Activated T-cell treated with anti-CD3 and anti-CD28 coated beads, Interleukin-2, amount 50 U/mL, for 4 hours (primary cell): ENCODE measurements at regions not wholly inside any gene's neighbourhood (a gene's known extent, or its start where the extent isn't known, plus 50 kb on each side); places are given as distances from the start of the nearest gene placed in this dataset.

Experiments
- ATAC-seq, 2 donors: fragments of 200-7000 bp; cut with Tn5 transposase; one replicate each; pipeline ENCODE4 v1.10.0; 2021
- DNase-seq: peaks from one replicate; pipeline ENCODE4 v3.0.0-alpha.2; 2020
- H3K27me3 Mint-ChIP-seq: one replicate; pipeline ENCODE4 v1.8.0; 2021; ENCODE audit warnings: low read depth, mixed read lengths
- H3K36me3 Mint-ChIP-seq: one replicate; pipeline ENCODE4 v1.8.0; 2022; ENCODE audit warnings: mixed read lengths; ENCODE audit not compliant: insufficient read depth
- H3K4me1 Mint-ChIP-seq: one replicate; pipeline ENCODE4 v1.8.0; 2021; ENCODE audit warnings: low read depth, mixed read lengths
- H3K4me3 Mint-ChIP-seq: one replicate; pipeline ENCODE4 v1.8.0; 2021; ENCODE audit warnings: mild to moderate bottlenecking, moderate library complexity, mixed read lengths
- H3K9me3 Mint-ChIP-seq: one replicate; pipeline ENCODE4 v1.8.0; 2021; ENCODE audit warnings: mixed read lengths

- no peaks in the 10 kb centered on the region for H3K4me1 Mint-ChIP-seq
- peaks cover 7% of the 10 kb centered on the region for H3K9me3 Mint-ChIP-seq
- H3K27me3 Mint-ChIP-seq, result peaks cover 13% of the 10 kb centered on the region
- H3K4me3 Mint-ChIP-seq, result no peak overlapping the region
- ATAC-seq, result peak in 1 of 2 donors; percentile 57
- DNase-seq, result peak; percentile 40
- H3K36me3 Mint-ChIP-seq, result no peaks in the 10 kb centered on the region
These were observed 89.6 kb upstream of the NPAS2 start for GRCh38 chr2:100730290-100730868.

- H3K27me3 Mint-ChIP-seq, result peaks cover 13% of the 10 kb centered on the region
- H3K4me1 Mint-ChIP-seq, result no peaks in the 10 kb centered on the region
- no peaks in the 10 kb centered on the region for H3K36me3 Mint-ChIP-seq
- H3K4me3 Mint-ChIP-seq, result no peak overlapping the region
- peaks cover 7% of the 10 kb centered on the region for H3K9me3 Mint-ChIP-seq
- DNase-seq (no peak), ATAC-seq (no peak)
These were observed 88.4 kb upstream of the NPAS2 start for GRCh38 chr2:100731535-100731981.

- ATAC-seq (no peak), DNase-seq (no peak)
- Mint-ChIP-seq H3K4me1 (no peaks in the 10 kb centered on the region), H3K27me3 (peaks cover 11% of the 10 kb centered on the region), H3K4me3 (no peak overlapping the region), H3K36me3 (no peaks in the 10 kb centered on the region), H3K9me3 (peaks cover 7% of the 10 kb centered on the region)
These were observed 86.3 kb upstream of the NPAS2 start for GRCh38 chr2:100733391-100734187.

- H3K27me3 Mint-ChIP-seq, result peaks cover 8% of the 10 kb centered on the region
- no peak for ATAC-seq
- H3K36me3 Mint-ChIP-seq, result no peaks in the 10 kb centered on the region
- no peak overlapping the region for H3K4me3 Mint-ChIP-seq
- no peaks in the 10 kb centered on the region for H3K4me1 Mint-ChIP-seq
- no peak for DNase-seq
- H3K9me3 Mint-ChIP-seq, result no peaks in the 10 kb centered on the region
These were observed 83.6 kb upstream of the NPAS2 start for GRCh38 chr2:100736121-100736915.

GRCh38 chr2:100739735-100740432 lies 80.1 kb upstream of the NPAS2 start:
- Mint-ChIP-seq H3K4me1 (no peaks in the 10 kb centered on the region), H3K4me3 (no peak overlapping the region), H3K27me3 (peaks cover 7% of the 10 kb centered on the region), H3K9me3 (no peaks in the 10 kb centered on the region), H3K36me3 (no peaks in the 10 kb centered on the region)
- DNase-seq (no peak), ATAC-seq (no peak)

- H3K36me3 Mint-ChIP-seq, result no peaks in the 10 kb centered on the region
- peaks cover 9% of the 10 kb centered on the region for H3K27me3 Mint-ChIP-seq
- ATAC-seq, result no peak
These were observed 78.1 kb upstream of the NPAS2 start for GRCh38 chr2:100741880-100742276.

GRCh38 chr2:100742277-100743254 lies 77.4 kb upstream of the NPAS2 start:
- ATAC-seq, result no peak
- no peaks in the 10 kb centered on the region for H3K36me3 Mint-ChIP-seq
- H3K4me3 Mint-ChIP-seq, result no peak overlapping the region
- H3K27me3 Mint-ChIP-seq, result peaks cover 9% of the 10 kb centered on the region
- no peaks in the 10 kb centered on the region for H3K9me3 Mint-ChIP-seq
- H3K4me1 Mint-ChIP-seq, result no peaks in the 10 kb centered on the region
- DNase-seq, result no peak

More at GRCh38 chr2:100741880-100742276, 78.1 kb upstream of the NPAS2 start:
- Mint-ChIP-seq H3K4me1 (no peaks in the 10 kb centered on the region), H3K9me3 (no peaks in the 10 kb centered on the region), H3K4me3 (no peak overlapping the region)
- no peak for DNase-seq

GRCh38 chr2:100743741-100744140 lies 76.2 kb upstream of the NPAS2 start:
- Mint-ChIP-seq H3K27me3 (peaks cover 9% of the 10 kb centered on the region), H3K4me1 (no peaks in the 10 kb centered on the region), H3K4me3 (no peak overlapping the region), H3K9me3 (no peaks in the 10 kb centered on the region), H3K36me3 (no peaks in the 10 kb centered on the region)
- ATAC-seq (no peak), DNase-seq (no peak)

- H3K36me3 Mint-ChIP-seq, result no peaks in the 10 kb centered on the region
- H3K4me3 Mint-ChIP-seq, result no peak overlapping the region
- H3K4me1 Mint-ChIP-seq, result no peaks in the 10 kb centered on the region
- DNase-seq (no peak), ATAC-seq (no peak)
- H3K9me3 Mint-ChIP-seq, result no peaks in the 10 kb centered on the region
- peaks cover 12% of the 10 kb centered on the region for H3K27me3 Mint-ChIP-seq
These were observed 75.8 kb upstream of the NPAS2 start for GRCh38 chr2:100744184-100744583.

- Mint-ChIP-seq H3K4me1 (no peaks in the 10 kb centered on the region), H3K36me3 (no peaks in the 10 kb centered on the region), H3K27me3 (peaks cover 12% of the 10 kb centered on the region), H3K4me3 (no peak overlapping the region), H3K9me3 (no peaks in the 10 kb centered on the region)
- DNase-seq, result no peak
- ATAC-seq, result no peak
These were observed 75.3 kb upstream of the NPAS2 start for GRCh38 chr2:100744589-100744988.

- no peaks in the 10 kb centered on the region for H3K4me1 Mint-ChIP-seq
- no peaks in the 10 kb centered on the region for H3K36me3 Mint-ChIP-seq
- no peaks in the 10 kb centered on the region for H3K9me3 Mint-ChIP-seq
- ATAC-seq, result no peak
- H3K27me3 Mint-ChIP-seq, result peaks cover 12% of the 10 kb centered on the region
- no peak overlapping the region for H3K4me3 Mint-ChIP-seq
- DNase-seq, result no peak
These were observed 74.3 kb upstream of the NPAS2 start for GRCh38 chr2:100745604-100746003.

GRCh38 chr2:100747551-100747950 lies 72.4 kb upstream of the NPAS2 start:
- H3K4me3 Mint-ChIP-seq, result no peak overlapping the region
- no peaks in the 10 kb centered on the region for H3K9me3 Mint-ChIP-seq
- H3K36me3 Mint-ChIP-seq, result no peaks in the 10 kb centered on the region
- no peaks in the 10 kb centered on the region for H3K4me1 Mint-ChIP-seq
- H3K27me3 Mint-ChIP-seq, result peaks cover 9% of the 10 kb centered on the region
- no peak for DNase-seq
- ATAC-seq, result no peak

- no peaks in the 10 kb centered on the region for H3K36me3 Mint-ChIP-seq
- peaks cover 2% of the 10 kb centered on the region for H3K4me1 Mint-ChIP-seq
- DNase-seq, result no peak
- peaks cover 9% of the 10 kb centered on the region for H3K27me3 Mint-ChIP-seq
- H3K9me3 Mint-ChIP-seq, result no peaks in the 10 kb centered on the region
- H3K4me3 Mint-ChIP-seq, result no peak overlapping the region
- ATAC-seq, result no peak
These were observed 71.8 kb upstream of the NPAS2 start for GRCh38 chr2:100747996-100748615.
